Activated CD8-positive, alpha-beta T cell treated with anti-CD3 and anti-CD28 coated beads for 36 hours (primary cell): ENCODE measurements at regions not wholly inside any gene's neighbourhood (a gene's known extent, or its start where the extent isn't known, plus 50 kb on each side); places are given as distances from the start of the nearest gene placed in this dataset.
"Not testable (repeated sequence)": the region's sequence is repeated elsewhere in the genome, so short reads cannot be mapped to it uniquely, and the experiment has no call there.

Source experiments
- ATAC-seq: fragments of 200-7000 bp; cut with Tn5 transposase; one replicate; pipeline ENCODE4 v1.10.0; 2021; ENCODE audit warnings: mild to moderate bottlenecking, moderate library complexity
- CTCF ChIA-PET: fragments of 350-600 bp; sonication (Branson Sonifier 250); formaldehyde crosslinking; loops from one replicate; lab custom pipeline; 2021; ENCODE audit warnings: antibody characterized with exemption; lab: Charles Lee
- POLR2A ChIA-PET: fragments of 350-600 bp; sonication (Branson Sonifier 250); formaldehyde crosslinking; loops from one replicate; lab custom pipeline; 2021; ENCODE audit warnings: antibody characterized with exemption; lab: Charles Lee
- DNase-seq: peaks from one replicate; pipeline ENCODE4 v3.0.0-alpha.2; 2020
- H3K27ac Mint-ChIP-seq: one replicate; pipeline ENCODE4 v1.8.0; 2021; ENCODE audit warnings: mild to moderate bottlenecking, mixed read lengths
- H3K27me3 Mint-ChIP-seq: one replicate; pipeline ENCODE4 v1.8.0; 2021; ENCODE audit warnings: mixed read lengths
- H3K36me3 Mint-ChIP-seq: one replicate; pipeline ENCODE4 v1.8.0; 2021; ENCODE audit warnings: low read depth, mixed read lengths
- H3K4me1 Mint-ChIP-seq: one replicate; pipeline ENCODE4 v1.8.0; 2021; ENCODE audit warnings: low read depth, mixed read lengths
- H3K4me3 Mint-ChIP-seq: one replicate; pipeline ENCODE4 v1.8.0; 2021; ENCODE audit warnings: mild to moderate bottlenecking, moderate library complexity, mixed read lengths
- H3K9me3 Mint-ChIP-seq: one replicate; pipeline ENCODE4 v1.8.0; 2021; ENCODE audit warnings: mixed read lengths
- CTCF ChIP-seq: fragments of 200-600 bp; IDR thresholded peaks from one replicate; pipeline ENCODE4 v1.8.0; 2022; ENCODE audit warnings: antibody characterized with exemption, mild to moderate bottlenecking
- intact Hi-C: fragments of 100-400 bp; cut with micrococcal nuclease; formaldehyde crosslinking; loops from one replicate; pipeline ENCODE4 v1.10.0; 2022

GRCh38 chr1:173268261-173268660 lies 61.1 kb upstream of the TNFSF4 start:
- H3K27me3 Mint-ChIP-seq: no peaks in the 10 kb centered on the region
- ChIA-PET CTCF (no interaction called here), POLR2A (interaction anchor here (0.6 kb wide), 1 partner anchor 710 kb away, joined by 3 read pairs; no protein-coding TSS in a partner anchor)
- no peaks in the 10 kb centered on the region for H3K36me3 Mint-ChIP-seq
- H3K4me1 Mint-ChIP-seq: no peaks in the 10 kb centered on the region
- intact Hi-C loops: no loop called here
- ATAC-seq (no peak), DNase-seq (no peak)
- no peak for TF ChIP-seq CTCF
- H3K27ac Mint-ChIP-seq: no peak overlapping the region
- H3K9me3 Mint-ChIP-seq: no peaks in the 10 kb centered on the region
- H3K4me3 Mint-ChIP-seq: no peak overlapping the region

- H3K4me1 Mint-ChIP-seq: no peaks in the 10 kb centered on the region
- ATAC-seq (no peak), DNase-seq (no peak)
- intact Hi-C loops: no loop called here
- H3K27me3 Mint-ChIP-seq: no peaks in the 10 kb centered on the region
- H3K4me3 Mint-ChIP-seq: no peak overlapping the region
- no peaks in the 10 kb centered on the region for H3K9me3 Mint-ChIP-seq
- POLR2A ChIA-PET: interaction anchor here (0.6 kb wide), 1 partner anchor 710 kb away, joined by 3 read pairs; no protein-coding TSS in a partner anchor
- no peak overlapping the region for H3K27ac Mint-ChIP-seq
- CTCF ChIA-PET: interaction anchor here (1.0 kb wide), 1 partner anchor 9 kb away, joined by 3 read pairs; no protein-coding TSS in a partner anchor
- TF ChIP-seq CTCF: no peak
- no peaks in the 10 kb centered on the region for H3K36me3 Mint-ChIP-seq
Measured at GRCh38 chr1:173268786-173269277, 61.7 kb upstream of the TNFSF4 start.

- Mint-ChIP-seq H3K36me3 (peaks cover 3% of the 10 kb centered on the region), H3K27ac (no peak overlapping the region), H3K9me3 (no peaks in the 10 kb centered on the region), H3K4me1 (no peaks in the 10 kb centered on the region), H3K27me3 (peaks cover 1% of the 10 kb centered on the region), H3K4me3 (no peak overlapping the region)
- CTCF ChIA-PET: interaction anchor here (1.0 kb wide), 1 partner anchor 10 kb away, joined by 3 read pairs; no protein-coding TSS in a partner anchor
- POLR2A ChIA-PET: no interaction called here
- DNase-seq (no peak), ATAC-seq (no peak)
- no peak for TF ChIP-seq CTCF
- intact Hi-C loops: no loop called here
Measured at GRCh38 chr1:173269490-173270230, 62.5 kb upstream of the TNFSF4 start.

- Mint-ChIP-seq H3K27me3 (peaks cover 1% of the 10 kb centered on the region), H3K9me3 (no peaks in the 10 kb centered on the region), H3K36me3 (peaks cover 3% of the 10 kb centered on the region), H3K4me1 (no peaks in the 10 kb centered on the region), H3K27ac (no peak overlapping the region), H3K4me3 (no peak overlapping the region)
- intact Hi-C loops: no loop called here
- no peak for ATAC-seq
- no peak for DNase-seq
- TF ChIP-seq CTCF: no peak
- ChIA-PET POLR2A (no interaction called here), CTCF (no interaction called here)
Measured at GRCh38 chr1:173270243-173270642, 63.1 kb upstream of the TNFSF4 start.

GRCh38 chr1:173271021-173271420 lies 63.9 kb upstream of the TNFSF4 start:
- ATAC-seq, H3K4me3 Mint-ChIP-seq, H3K9me3 Mint-ChIP-seq, POLR2A ChIA-PET, intact Hi-C loops, H3K4me1 Mint-ChIP-seq, H3K36me3 Mint-ChIP-seq, DNase-seq, H3K27ac Mint-ChIP-seq, H3K27me3 Mint-ChIP-seq: not testable (repeated sequence)
- CTCF ChIA-PET: interaction anchor here (1.0 kb wide), 1 partner anchor 16 kb away, joined by 3 read pairs; no protein-coding TSS in a partner anchor
